Heart left ventricle (tissue), 16 donors: ENCODE measurements at regions not wholly inside any gene's neighbourhood (a gene's known extent, or its start where the extent isn't known, plus 50 kb on each side); places are given as distances from the start of the nearest gene placed in this dataset.

ENCODE experiments used
- ATAC-seq, 4 donors: fragments of 200-7000 bp; cut with Tn5 transposase; one replicate each; pipeline ENCODE4 v1.9.1; 2020 to 2022; ENCODE audit warnings: moderate library complexity in 4 of 4, mild to moderate bottlenecking in 3 of 4, moderate number of reproducible peaks in 1 of 4
- DNase-seq, 5 donors: peaks; one replicate each; pipeline ENCODE4 v3.0.0-alpha.2; 2020
- H3K27ac ChIP-seq, 12 donors: fragments of 200-600 bp; sonication (generic) in 4 of 12; one replicate each; pipeline versions ENCODE4 v1.5.0 to v1.8.0; 2016 to 2022; ENCODE audit warnings: mild to moderate bottlenecking in 2 of 12
- H3K27me3 ChIP-seq, 9 donors: fragments of 200-600 bp; sonication (generic) in 2 of 9; one replicate each; pipeline versions ENCODE4 v1.5.1 to v1.8.0; 2016 to 2022; ENCODE audit warnings: mild to moderate bottlenecking in 3 of 9
- H3K36me3 ChIP-seq, 9 donors: fragments of 200-600 bp; sonication (generic) in 2 of 9; one replicate each; pipeline versions ENCODE4 v1.5.0 to v1.8.0; 2018 to 2022; ENCODE audit warnings: mild to moderate bottlenecking in 2 of 9
- H3K4me1 ChIP-seq, 12 donors: fragments of 200-600 bp; sonication (generic) in 4 of 12; one replicate each; pipeline versions ENCODE4 v1.5.0 to v1.8.0; 2016 to 2022; ENCODE audit warnings: mild to moderate bottlenecking in 3 of 12
- H3K4me3 ChIP-seq, 12 donors: fragments of 200-600 bp; sonication (generic) in 4 of 12; one replicate each; pipeline versions ENCODE4 v1.5.0 to v1.8.0; 2017 to 2022; ENCODE audit warnings: mild to moderate bottlenecking in 9 of 12, moderate library complexity in 4 of 12
- H3K9me3 ChIP-seq, 12 donors: fragments of 200-600 bp; sonication (generic) in 4 of 12; one replicate each; pipeline versions ENCODE4 v1.5.0 to v1.8.0; 2016 to 2022; ENCODE audit warnings: mild to moderate bottlenecking in 1 of 12
- CTCF ChIP-seq, 12 donors: fragments of 200-600 bp; sonication (generic) in 4 of 12; IDR thresholded peaks; one replicate each; pipeline versions ENCODE4 v1.5.0 to v1.8.0; 2018 to 2022; ENCODE audit warnings: antibody characterized with exemption in 12 of 12, mild to moderate bottlenecking in 5 of 12
- POLR2A ChIP-seq, 2 donors: fragments of 450-650 bp; IDR thresholded peaks; one replicate each; pipeline ENCODE4 v1.6.1; 2017; ENCODE audit warnings: antibody characterized with exemption in 2 of 2, mild to moderate bottlenecking in 2 of 2, moderate library complexity in 2 of 2
- WGBS, 4 donors: extraction: QIAGEN DNeasy Blood & Tissue Kit in 2 of 4; methylation state at CpG; one replicate each; pipeline versions ENCODE4 v1.1.5 to v1.1.7; 2013 to 2018; 5-methylcytosine and 5-hydroxymethylcytosine counted together
- intact Hi-C, 10 donors: fragments of 100-400 bp; cut with DNase I; formaldehyde crosslinking; loops; one replicate each; pipeline versions ENCODE4 v1.11.1 to v1.14.2; 2022
- donor health status: ischemic (EF 13 %, LVEDD 7.1; RV severe dilation, severe dysfunction).
- donor health status: healthy with polysubstance abuse.
- donor health status: DM: no; HTN: yes; CAD: no.
- donor health status: DM: no; HTN: no; CAD: no.
- donor health status: ischemic (EF 25% LVEDD 6.9; RV normal size, moderate dysfunction).
- donor health status: ischemic (EF 25% LVEDD 5.7; RV mildly dilated, moderate dysfunction).
- donor health status: healthy.
- donor health status: DM: yes; HTN: yes; CAD: no.
- donor health status: ischemic (EF 35%, LVEDD 5.7; RV mildly dilated, moderate dysfunction).
- donor health status: nonischemic (EF 11% LVEDD 7.7; RV severe dilation, severe dysfunction).
- donor health status: DM: yes; HTN: yes; CAD: no.
- donor health status: PGD.
- donor health status: ischemic (EF 29% LVEDD 5.4; RV normal size, mild dysfunction).
- donor health status: nonischemic (EF 23%, LVEDD 6.1; RV moderate dilation, normal function).

DNA sequence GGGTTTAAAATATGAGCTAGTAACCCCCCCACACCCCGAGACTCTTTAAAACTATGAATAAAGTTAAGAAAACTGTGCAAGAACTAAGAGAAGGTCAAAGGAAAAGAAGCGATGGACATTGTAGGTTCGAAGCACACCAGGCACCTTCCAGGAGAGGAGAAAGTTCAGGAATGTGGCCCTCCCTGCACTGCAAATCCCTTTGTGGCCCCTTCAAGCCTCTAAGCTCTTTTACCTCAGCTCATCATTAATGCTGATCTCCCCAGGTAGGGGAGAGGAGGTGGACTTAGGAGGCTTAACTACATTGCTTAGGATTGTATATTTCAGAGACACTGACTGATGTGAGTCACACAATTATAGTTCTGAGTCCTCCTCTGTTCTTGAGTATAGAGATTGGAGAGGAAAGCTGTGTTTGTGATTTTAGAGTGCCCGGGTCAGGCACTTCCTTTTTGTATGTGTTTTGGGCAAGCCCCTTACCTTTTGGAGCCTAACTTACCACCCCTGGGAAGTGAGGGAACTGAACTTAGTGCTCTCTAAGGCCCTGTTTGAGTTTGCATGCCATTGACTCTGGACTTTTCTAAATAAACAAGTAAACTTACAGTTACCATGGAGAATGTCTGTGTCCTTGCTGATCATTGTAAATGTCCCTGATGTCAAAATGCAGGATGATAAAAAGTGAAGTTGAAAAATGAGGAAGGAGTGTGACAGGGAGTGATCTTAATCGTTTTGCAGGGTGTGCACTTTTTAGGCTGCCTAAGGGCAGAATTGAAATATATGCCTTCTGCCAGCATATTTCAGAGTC is 140.8 kb upstream of the ZEB2 start:
- Histone ChIP-seq H3K27ac (peak overlapping the region in 7 of 12 donors; percentile 14 to 93 (median 26)), H3K27me3 (no peaks in the 10 kb centered on the region), H3K36me3 (no peaks in the 10 kb centered on the region), H3K4me3 (no peak overlapping the region), H3K4me1 (peaks cover 0 to 51% (median 0%) of the 10 kb centered on the region in 12 donors), H3K9me3 (no peaks in the 10 kb centered on the region)
- TF ChIP-seq POLR2A (IDR thresholded peaks at IDR 0.05) (no peak), CTCF (IDR thresholded peaks at IDR 0.05) (no peak)
- intact Hi-C loops, result loop anchor here in 1 of 10 donors (10.0 kb wide), 1 partner anchor 136 kb away; the partner anchor contains the start of gene ZEB2
- DNase-seq (no peak), ATAC-seq (peak; percentile 26 to 81 (median 70))
- WGBS, 4 donors, result 69 to 78% (median 76%) methylated on average over 5 of the region's 5 CpGs

- Histone ChIP-seq H3K27me3 (no peaks in the 10 kb centered on the region), H3K4me1 (peaks cover 0 to 48% (median 0%) of the 10 kb centered on the region in 12 donors), H3K4me3 (no peak overlapping the region), H3K27ac (peak overlapping the region in 4 of 12 donors; percentile 4 to 93 (median 36)), H3K9me3 (no peaks in the 10 kb centered on the region), H3K36me3 (no peaks in the 10 kb centered on the region)
- peak in 1 of 5 donors; percentile 31 for DNase-seq
- intact Hi-C loops, result loop anchor here in 1 of 10 donors (10.0 kb wide), 1 partner anchor 135 kb away; the partner anchor contains the start of gene ZEB2
- no peak for TF ChIP-seq CTCF (IDR thresholded peaks at IDR 0.05)
- no peak for TF ChIP-seq POLR2A (IDR thresholded peaks at IDR 0.05)
- peak in 3 of 4 donors; percentile 31 to 56 (median 40) for ATAC-seq
- 89 to 97% (median 95%) methylated on average over 10 of the region's 10 CpGs for WGBS, 4 donors
Observed at GRCh38 chr2:144659731-144660275, 139.9 kb upstream of the ZEB2 start.

- no peak for TF ChIP-seq CTCF (IDR thresholded peaks at IDR 0.05)
- TF ChIP-seq POLR2A (IDR thresholded peaks at IDR 0.05), result no peak
- intact Hi-C loops, result no loop called here
Observed at GRCh38 chr2:144654523-144654922, 134.6 kb upstream of the ZEB2 start.

DNA sequence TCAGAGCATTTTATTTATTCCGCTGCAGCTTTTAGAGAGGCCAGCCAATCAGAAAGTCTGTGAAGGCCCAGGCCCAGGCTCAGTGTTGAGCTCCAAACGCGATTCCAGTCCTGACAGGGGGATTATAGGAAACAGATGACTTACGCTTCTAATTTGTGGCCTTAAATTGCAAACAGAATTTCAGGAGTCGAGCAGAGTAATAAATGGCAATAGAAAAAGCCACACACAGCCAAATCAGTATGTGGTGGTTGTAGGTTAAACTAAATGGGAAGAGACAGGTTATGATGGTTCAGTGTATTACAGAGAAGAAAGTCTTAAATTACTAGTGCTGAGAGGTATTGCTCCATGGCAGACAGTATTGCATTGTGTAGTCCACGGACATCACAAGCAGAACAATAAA is 131.0 kb upstream of the ZEB2 start:
- TF ChIP-seq POLR2A (IDR thresholded peaks at IDR 0.05), result no peak
- no peak for TF ChIP-seq CTCF (IDR thresholded peaks at IDR 0.05)
- 80 to 91% (median 90%) methylated on average over 6 of the region's 6 CpGs for WGBS, 4 donors
- no peaks in the 10 kb centered on the region for H3K27me3 ChIP-seq
- DNase-seq, result no peak
- intact Hi-C loops, result no loop called here
- no peak for ATAC-seq
- no peaks in the 10 kb centered on the region for H3K9me3 ChIP-seq
- H3K4me1 ChIP-seq, result no peaks in the 10 kb centered on the region
- no peak overlapping the region for H3K4me3 ChIP-seq
- no peaks in the 10 kb centered on the region for H3K36me3 ChIP-seq
- H3K27ac ChIP-seq, result no peak overlapping the region

More at GRCh38 chr2:144654523-144654922, 134.6 kb upstream of the ZEB2 start:
- Histone ChIP-seq H3K27me3 (no peaks in the 10 kb centered on the region), H3K9me3 (no peaks in the 10 kb centered on the region), H3K27ac (peak overlapping the region in 1 of 12 donors; percentile 59), H3K4me3 (no peak overlapping the region), H3K36me3 (no peaks in the 10 kb centered on the region), H3K4me1 (peaks cover 0 to 6% (median 0%) of the 10 kb centered on the region in 12 donors)
- DNase-seq (no peak), ATAC-seq (no peak)
- 54 to 87% (median 81%) methylated on average over 3 of the region's 3 CpGs for WGBS, 4 donors
